ENCODE measurements at regions not wholly inside any gene's neighbourhood (a gene's known extent, or its start where the extent isn't known, plus 50 kb on each side); places are given as distances from the start of the nearest gene placed in this dataset.
"Not testable (repeated sequence)": the region's sequence is repeated elsewhere in the genome, so short reads cannot be mapped to it uniquely, and the experiment has no call there.

- DNase-seq, result no peak
Measured at GRCh38 chr3:170701696-170702678, 116.1 kb upstream of the SLC7A14 start.

- no peak for DNase-seq
Measured at GRCh38 chr3:170700054-170700404, 114.2 kb upstream of the SLC7A14 start.

GRCh38 chr3:170699158-170700053 lies 113.5 kb upstream of the SLC7A14 start:
- no peak for DNase-seq

GRCh38 chr3:170697908-170698307 lies 112.0 kb upstream of the SLC7A14 start:
- DNase-seq, result no peak

GRCh38 chr3:170697131-170697530 lies 111.3 kb upstream of the SLC7A14 start:
- no peak for DNase-seq

GRCh38 chr3:170695486-170696064 lies 109.7 kb upstream of the SLC7A14 start:
- DNase-seq, result no peak

GRCh38 chr3:170692720-170693119 lies 106.8 kb upstream of the SLC7A14 start:
- DNase-seq, result no peak

GRCh38 chr3:170690661-170690981 lies 104.7 kb upstream of the SLC7A14 start:
- no peak for DNase-seq

GRCh38 chr3:170689893-170690660 lies 104.2 kb upstream of the SLC7A14 start:
- DNase-seq, result peak; percentile 8

GRCh38 chr3:170689296-170689829 lies 103.5 kb upstream of the SLC7A14 start:
- no peak for DNase-seq

- DNase-seq, result not testable (repeated sequence)
Measured at GRCh38 chr3:170688222-170688621, 102.3 kb upstream of the SLC7A14 start.

GRCh38 chr3:170680593-170680992 lies 94.7 kb upstream of the SLC7A14 start:
- no peak for DNase-seq

GRCh38 chr3:170679190-170679589 lies 93.3 kb upstream of the SLC7A14 start:
- no peak for DNase-seq

- DNase-seq, result no peak
Measured at GRCh38 chr3:170670504-170670903, 84.6 kb upstream of the SLC7A14 start.

GRCh38 chr3:170662986-170663385 lies 77.1 kb upstream of the SLC7A14 start:
- not testable (repeated sequence) for DNase-seq

- no peak for DNase-seq
Measured at GRCh38 chr3:170660139-170660538, 74.3 kb upstream of the SLC7A14 start.

GRCh38 chr3:170657312-170657711 lies 71.4 kb upstream of the SLC7A14 start:
- no peak for DNase-seq

- DNase-seq, result no peak
Measured at GRCh38 chr3:170656284-170656683, 70.4 kb upstream of the SLC7A14 start.

GRCh38 chr3:170653801-170654200 lies 67.9 kb upstream of the SLC7A14 start:
- no peak for DNase-seq

GRCh38 chr3:170651260-170651845 lies 65.5 kb upstream of the SLC7A14 start:
- DNase-seq, result no peak

- not testable (repeated sequence) for DNase-seq
Measured at GRCh38 chr3:170650557-170650956, 64.7 kb upstream of the SLC7A14 start.

GRCh38 chr3:170644711-170645110 lies 58.8 kb upstream of the SLC7A14 start:
- DNase-seq, result no peak
